ENCODE measurements at regions not wholly inside any gene's neighbourhood (a gene's known extent, or its start where the extent isn't known, plus 50 kb on each side); places are given as distances from the start of the nearest gene placed in this dataset.

- no peak for DNase-seq (ENCODE audit: low read depth, low spot score)
Observed at GRCh38 chr1:30241681-30242080, 481.7 kb downstream of the MATN1 start.

GRCh38 chr1:30234091-30234490, 489.3 kb downstream of the MATN1 start:
- no peak for FAIRE-seq

More at GRCh38 chr1:30241681-30242080, 481.7 kb downstream of the MATN1 start:
- no peak overlapping the region for H3K4me2 ChIP-seq (ENCODE audit: control insufficient read depth, extremely low read depth, insufficient read depth, low read depth, low read length)
- H3K27me3 ChIP-seq (ENCODE audit: control insufficient read depth, extremely low read depth, insufficient read depth, low read length): no peaks in the 10 kb centered on the region
- no peak overlapping the region for H3K27ac ChIP-seq (ENCODE audit: control insufficient read depth, insufficient read depth, low read length)
- dilution Hi-C loops (cut with MboI; ENCODE audit: extremely low pct_ligation_motif_present, low sequenced_read_pairs): no loop called here
- FAIRE-seq: no peak
- H3K79me2 ChIP-seq (ENCODE audit: control insufficient read depth, insufficient read depth, low read length): no peaks in the 10 kb centered on the region
- no peak overlapping the region for H3K4me3 ChIP-seq (ENCODE audit: control insufficient read depth in 2 of 3, extremely low read depth in 1 of 3, insufficient read depth in 2 of 3, low read depth in 1 of 3, low read length in 3 of 3)
- no peak for TF ChIP-seq EZH2 (IDR thresholded peaks at IDR 0.05; ENCODE audit: low read length)
- TF ChIP-seq CTCF (optimal IDR thresholded peaks at IDR 0.05 in 1 of 3, IDR thresholded peaks at IDR 0.05 in 1 of 3, conservative IDR thresholded peaks at IDR 0.05 in 1 of 3; ENCODE audit: extremely low read depth in 1 of 3, insufficient read depth in 2 of 3, low read length in 3 of 3): no peak
- H4K20me1 ChIP-seq (ENCODE audit: control insufficient read depth, extremely low read depth, insufficient read depth, low read length): no peaks in the 10 kb centered on the region
- H3K36me3 ChIP-seq (ENCODE audit: control insufficient read depth in 2 of 2, extremely low read depth in 1 of 2, insufficient read depth in 2 of 2, low read length in 2 of 2): no peaks in the 10 kb centered on the region
- no peak overlapping the region for H2AFZ ChIP-seq (ENCODE audit: control insufficient read depth, low read length)
- H3K9ac ChIP-seq (ENCODE audit: control insufficient read depth, extremely low read depth, insufficient read depth, low read length): no peak overlapping the region
- no peaks in the 10 kb centered on the region for H3K9me3 ChIP-seq (ENCODE audit: control insufficient read depth, low read depth, low read length)
- no peaks in the 10 kb centered on the region for H3K9me1 ChIP-seq (ENCODE audit: control insufficient read depth, extremely low read depth, insufficient read depth, low read length)
- H3K4me1 ChIP-seq (ENCODE audit: control insufficient read depth, extremely low read depth, insufficient read depth, low read length): no peaks in the 10 kb centered on the region

More at GRCh38 chr1:30234091-30234490, 489.3 kb downstream of the MATN1 start:
- Histone ChIP-seq H3K9me1 (ENCODE audit: control insufficient read depth, extremely low read depth, insufficient read depth, low read length) (no peaks in the 10 kb centered on the region), H2AFZ (ENCODE audit: control insufficient read depth, low read length) (no peak overlapping the region), H3K9ac (ENCODE audit: control insufficient read depth, extremely low read depth, insufficient read depth, low read length) (no peak overlapping the region), H3K27me3 (ENCODE audit: control insufficient read depth, extremely low read depth, insufficient read depth, low read length) (no peaks in the 10 kb centered on the region), H3K4me2 (ENCODE audit: control insufficient read depth, extremely low read depth, insufficient read depth, low read depth, low read length) (no peak overlapping the region), H3K4me1 (ENCODE audit: control insufficient read depth, extremely low read depth, insufficient read depth, low read length) (no peaks in the 10 kb centered on the region), H4K20me1 (ENCODE audit: control insufficient read depth, extremely low read depth, insufficient read depth, low read length) (no peaks in the 10 kb centered on the region), H3K79me2 (ENCODE audit: control insufficient read depth, insufficient read depth, low read length) (no peaks in the 10 kb centered on the region), H3K27ac (ENCODE audit: control insufficient read depth, insufficient read depth, low read length) (no peak overlapping the region), H3K9me3 (ENCODE audit: control insufficient read depth, low read depth, low read length) (no peaks in the 10 kb centered on the region), H3K4me3 (ENCODE audit: control insufficient read depth in 2 of 3, extremely low read depth in 1 of 3, insufficient read depth in 2 of 3, low read depth in 1 of 3, low read length in 3 of 3) (no peak overlapping the region), H3K36me3 (ENCODE audit: control insufficient read depth in 2 of 2, extremely low read depth in 1 of 2, insufficient read depth in 2 of 2, low read length in 2 of 2) (no peaks in the 10 kb centered on the region)
- TF ChIP-seq CTCF (optimal IDR thresholded peaks at IDR 0.05 in 1 of 3, IDR thresholded peaks at IDR 0.05 in 1 of 3, conservative IDR thresholded peaks at IDR 0.05 in 1 of 3; ENCODE audit: extremely low read depth in 1 of 3, insufficient read depth in 2 of 3, low read length in 3 of 3): no peak
- no peak for TF ChIP-seq EZH2 (IDR thresholded peaks at IDR 0.05; ENCODE audit: low read length)
- dilution Hi-C loops (cut with MboI; ENCODE audit: extremely low pct_ligation_motif_present, low sequenced_read_pairs): no loop called here
- no peak for DNase-seq (ENCODE audit: low read depth, low spot score)

All from keratinocyte (primary cell).